ENCODE measurements at regions not wholly inside any gene's neighbourhood (a gene's known extent, or its start where the extent isn't known, plus 50 kb on each side); places are given as distances from the start of the nearest gene placed in this dataset.

GRCh38 chr10:58089739-58090138, 178.0 kb downstream of the IPMK start:
- no peak for TF ChIP-seq JUND (IDR thresholded peaks at IDR 0.05; ENCODE audit: low read depth)
- no peak for DNase-seq (ENCODE audit: low read depth in 1 of 2, low spot score in 1 of 2)
- in situ Hi-C loops (cut with HindIII; ENCODE audit: low pct_unique_long_range_greater_than_20kb, low sequenced_read_pairs): no loop called here

DNA sequence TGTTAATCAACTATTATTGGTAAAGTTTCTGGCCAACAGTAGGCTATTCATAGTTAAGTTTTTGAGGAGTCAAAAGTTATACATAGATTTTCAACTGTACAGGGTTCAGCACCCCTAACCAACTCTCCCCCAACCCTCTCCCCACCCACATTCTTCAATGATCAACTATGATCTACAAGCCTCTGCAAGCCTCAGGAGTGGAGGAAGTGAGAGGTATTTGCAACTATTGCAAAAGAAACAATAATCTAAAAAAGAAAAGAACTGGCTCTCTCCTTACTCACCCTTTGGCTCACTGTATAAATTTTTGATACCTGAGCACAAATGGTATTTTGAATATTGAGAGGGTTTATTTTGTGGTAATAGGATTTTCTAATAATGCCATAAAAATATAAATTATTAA, 179.8 kb downstream of the IPMK start:
- no peak for TF ChIP-seq JUND (IDR thresholded peaks at IDR 0.05; ENCODE audit: low read depth)
- DNase-seq (ENCODE audit: low read depth in 1 of 2, low spot score in 1 of 2): no peak
- in situ Hi-C loops (cut with HindIII; ENCODE audit: low pct_unique_long_range_greater_than_20kb, low sequenced_read_pairs): no loop called here

GRCh38 chr10:58086763-58087150, 180.9 kb downstream of the IPMK start:
- in situ Hi-C loops (cut with HindIII; ENCODE audit: low pct_unique_long_range_greater_than_20kb, low sequenced_read_pairs): no loop called here
- TF ChIP-seq JUND (IDR thresholded peaks at IDR 0.05; ENCODE audit: low read depth): peak; percentile 98
- peak in 1 of 2 experiments; percentile 85 for DNase-seq (ENCODE audit: low read depth in 1 of 2, low spot score in 1 of 2)

DNA sequence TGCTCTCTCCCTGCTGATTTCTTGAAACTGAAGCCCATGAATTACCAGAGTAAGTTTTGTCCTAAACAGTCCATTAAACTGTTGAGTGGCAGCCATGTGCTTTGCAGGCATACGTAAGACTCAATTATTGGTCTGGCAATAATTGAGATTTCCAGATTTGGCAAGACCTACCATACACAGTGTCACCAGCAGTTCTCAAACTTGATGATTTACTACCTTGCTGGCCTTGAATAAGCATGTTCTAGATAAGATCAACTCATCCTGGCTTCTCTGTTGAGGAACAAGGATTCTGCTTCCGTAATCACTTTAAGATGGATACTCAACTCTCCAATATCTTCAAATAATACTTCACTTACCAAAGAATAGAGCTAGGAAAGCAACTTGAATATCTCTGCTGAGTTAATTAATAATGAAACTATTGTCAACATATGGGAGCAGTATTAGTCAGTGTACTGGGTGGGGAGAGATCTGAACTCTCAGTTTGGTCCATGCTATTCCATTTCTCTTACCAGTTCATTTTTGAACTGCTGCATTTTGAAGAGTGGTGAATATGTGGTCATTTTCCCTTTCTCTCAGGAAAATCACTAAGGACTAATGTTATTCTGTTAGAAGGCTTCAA, 181.4 kb downstream of the IPMK start:
- in situ Hi-C loops (cut with HindIII; ENCODE audit: low pct_unique_long_range_greater_than_20kb, low sequenced_read_pairs): no loop called here
- TF ChIP-seq JUND (IDR thresholded peaks at IDR 0.05; ENCODE audit: low read depth): peak; percentile 65; the same call in 1 of the 2 replicates
- DNase-seq (ENCODE audit: low read depth in 1 of 2, low spot score in 1 of 2): peak in 1 of 2 experiments; percentile 91

DNA sequence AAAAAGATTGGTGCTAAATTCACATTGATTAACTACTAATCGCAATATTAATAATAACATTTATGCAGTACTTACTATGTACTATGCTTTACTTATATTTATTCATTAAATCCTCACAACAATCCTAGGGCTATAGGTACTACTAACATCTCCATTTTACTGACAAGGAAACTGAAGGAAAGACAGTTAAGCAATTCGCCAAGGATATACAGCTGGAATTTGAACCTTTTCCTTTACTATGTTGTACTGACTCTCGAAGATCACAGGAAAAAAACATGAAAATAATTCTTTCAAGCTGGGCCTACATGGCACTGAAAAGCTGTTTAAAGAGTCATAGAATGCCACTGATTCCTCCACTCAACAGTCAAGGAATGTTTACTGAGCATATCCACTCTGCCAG, 185.4 kb downstream of the IPMK start:
- no peak for TF ChIP-seq JUND (IDR thresholded peaks at IDR 0.05; ENCODE audit: low read depth)
- no peak for DNase-seq (ENCODE audit: low read depth in 1 of 2, low spot score in 1 of 2)
- in situ Hi-C loops (cut with HindIII; ENCODE audit: low pct_unique_long_range_greater_than_20kb, low sequenced_read_pairs): no loop called here

DNA sequence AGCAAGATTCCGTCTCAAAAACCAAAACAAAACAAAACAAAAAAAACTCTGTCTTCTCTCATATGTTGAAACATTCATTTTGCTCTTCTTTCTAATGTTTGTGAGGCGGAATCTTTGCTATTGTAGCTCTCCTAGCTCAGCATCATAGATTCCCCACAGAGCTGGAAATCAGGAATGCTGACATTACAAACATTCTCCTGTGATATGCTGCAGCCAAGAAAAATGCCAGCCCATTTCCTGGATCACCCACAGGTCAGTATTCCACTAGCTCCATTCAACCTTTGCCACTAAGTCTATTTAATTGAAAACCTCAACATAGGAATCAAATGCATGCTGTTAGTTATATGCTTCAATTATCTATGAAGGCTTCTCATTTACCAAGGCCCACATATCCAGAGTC, 186.3 kb downstream of the IPMK start:
- peak in 1 of 2 experiments; percentile 75 for DNase-seq (ENCODE audit: low read depth in 1 of 2, low spot score in 1 of 2)
- in situ Hi-C loops (cut with HindIII; ENCODE audit: low pct_unique_long_range_greater_than_20kb, low sequenced_read_pairs): no loop called here

DNA sequence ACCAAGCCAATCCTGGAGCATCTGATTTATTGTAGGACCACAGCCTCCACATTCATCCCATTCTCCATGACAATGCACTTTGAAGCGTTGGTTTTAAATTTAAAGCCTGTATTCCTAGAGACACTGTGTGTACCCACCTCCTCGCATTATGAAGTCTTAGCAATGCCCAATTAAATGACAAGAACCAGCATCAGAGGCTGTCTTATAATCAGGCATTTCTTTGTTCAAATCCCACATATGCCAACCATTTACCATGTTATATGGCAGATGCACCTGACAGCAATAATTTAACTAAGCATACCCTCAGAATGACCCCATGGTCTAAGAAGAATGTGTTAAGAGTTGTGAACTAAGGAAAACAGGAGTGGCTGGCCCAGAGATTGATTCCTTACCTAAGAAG, 188.2 kb downstream of the IPMK start:
- no peak for TF ChIP-seq JUND (IDR thresholded peaks at IDR 0.05; ENCODE audit: low read depth)
- in situ Hi-C loops (cut with HindIII; ENCODE audit: low pct_unique_long_range_greater_than_20kb, low sequenced_read_pairs): no loop called here

More for the DNA sequence above, 186.3 kb downstream of the IPMK start:
- TF ChIP-seq JUND (IDR thresholded peaks at IDR 0.05; ENCODE audit: low read depth): no peak

GRCh38 chr10:58072634-58073033, 195.1 kb downstream of the IPMK start:
- DNase-seq (ENCODE audit: low read depth in 1 of 2, low spot score in 1 of 2): no peak
- TF ChIP-seq JUND (IDR thresholded peaks at IDR 0.05; ENCODE audit: low read depth): no peak
- in situ Hi-C loops (cut with HindIII; ENCODE audit: low pct_unique_long_range_greater_than_20kb, low sequenced_read_pairs): no loop called here

More for the DNA sequence above, 188.2 kb downstream of the IPMK start:
- DNase-seq (ENCODE audit: low read depth in 1 of 2, low spot score in 1 of 2): no peak

- TF ChIP-seq JUND (IDR thresholded peaks at IDR 0.05; ENCODE audit: low read depth): no peak
- DNase-seq (ENCODE audit: low read depth in 1 of 2, low spot score in 1 of 2): no peak
- in situ Hi-C loops (cut with HindIII; ENCODE audit: low pct_unique_long_range_greater_than_20kb, low sequenced_read_pairs): no loop called here
These were observed 196.7 kb downstream of the IPMK start for GRCh38 chr10:58070956-58071355.

- peak; percentile 80; the same call in 1 of the 2 replicates for TF ChIP-seq JUND (IDR thresholded peaks at IDR 0.05; ENCODE audit: low read depth)
- DNase-seq (ENCODE audit: low read depth in 1 of 2, low spot score in 1 of 2): peak in 1 of 2 experiments; percentile 97
- in situ Hi-C loops (cut with HindIII; ENCODE audit: low pct_unique_long_range_greater_than_20kb, low sequenced_read_pairs): no loop called here
These were observed 198.9 kb downstream of the IPMK start for GRCh38 chr10:58068809-58069208.

DNA sequence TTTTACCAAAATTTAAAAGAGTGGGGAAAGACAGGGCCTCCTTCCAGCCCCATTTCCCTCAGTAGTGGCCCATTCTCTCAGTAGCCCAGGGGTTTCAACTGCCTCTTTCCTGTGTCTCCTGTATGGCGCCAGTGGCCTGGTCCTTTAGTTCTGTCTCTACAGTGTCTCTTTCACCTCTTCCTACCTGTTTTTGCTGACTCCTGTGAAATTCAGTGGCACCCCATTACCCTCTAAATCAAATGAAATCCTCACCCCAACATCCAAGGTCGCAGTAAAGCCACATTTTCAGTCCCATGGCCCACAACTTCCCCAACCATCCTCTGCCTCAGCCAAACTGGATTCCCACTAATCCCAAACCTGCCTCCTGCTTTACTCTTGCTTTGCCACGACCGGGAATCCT, 200.7 kb downstream of the IPMK start:
- TF ChIP-seq JUND (IDR thresholded peaks at IDR 0.05; ENCODE audit: low read depth): no peak

DNA sequence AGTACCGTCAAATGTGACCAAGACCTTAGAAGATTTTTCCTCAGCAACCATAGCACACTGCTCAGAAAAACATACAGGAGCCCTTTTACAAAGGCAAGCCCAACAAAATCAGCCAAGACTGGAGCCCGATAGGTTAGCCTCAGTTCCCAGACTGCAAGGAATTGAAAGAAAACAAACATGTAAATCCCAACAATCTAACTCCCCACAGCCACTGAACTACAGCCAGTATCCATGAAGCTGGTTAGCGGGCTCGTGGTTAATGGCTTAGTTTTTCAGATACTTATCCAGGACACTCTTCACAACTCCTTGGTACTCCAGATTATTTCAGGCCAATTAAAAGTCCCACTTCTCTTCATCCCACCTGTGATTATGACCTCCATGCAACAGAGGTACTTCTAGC, 201.6 kb downstream of the IPMK start:
- DNase-seq (ENCODE audit: low read depth in 1 of 2, low spot score in 1 of 2): peak in 1 of 2 experiments; percentile 64
- TF ChIP-seq JUND (IDR thresholded peaks at IDR 0.05; ENCODE audit: low read depth): no peak
- in situ Hi-C loops (cut with HindIII; ENCODE audit: low pct_unique_long_range_greater_than_20kb, low sequenced_read_pairs): no loop called here

More for the DNA sequence above, 200.7 kb downstream of the IPMK start:
- DNase-seq (ENCODE audit: low read depth in 1 of 2, low spot score in 1 of 2): no peak
- in situ Hi-C loops (cut with HindIII; ENCODE audit: low pct_unique_long_range_greater_than_20kb, low sequenced_read_pairs): no loop called here

DNA sequence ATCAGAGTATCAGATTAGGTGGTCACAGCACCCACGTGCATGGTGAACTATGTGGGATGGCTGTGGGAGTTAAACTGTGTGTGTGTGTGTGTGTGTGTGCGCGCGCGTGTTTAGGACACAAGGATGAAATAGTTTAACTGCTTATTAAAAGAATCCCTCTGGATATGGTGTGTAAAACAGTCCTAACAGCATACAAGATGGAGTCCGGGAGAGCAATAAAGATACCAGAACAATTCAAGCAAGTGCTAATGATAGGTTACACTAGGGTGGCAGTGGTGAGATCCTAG, 202.2 kb downstream of the IPMK start:
- in situ Hi-C loops (cut with HindIII; ENCODE audit: low pct_unique_long_range_greater_than_20kb, low sequenced_read_pairs): no loop called here
- no peak for DNase-seq (ENCODE audit: low read depth in 1 of 2, low spot score in 1 of 2)
- no peak for TF ChIP-seq JUND (IDR thresholded peaks at IDR 0.05; ENCODE audit: low read depth)

All from T47D (cell line).